ENCODE measurements at regions not wholly inside any gene's neighbourhood (a gene's known extent, or its start where the extent isn't known, plus 50 kb on each side); places are given as distances from the start of the nearest gene placed in this dataset.

- DNase-seq (ENCODE audit: low read depth in 1 of 2, low spot score in 1 of 2), result no peak
- TF ChIP-seq GABPA (IDR thresholded peaks at IDR 0.05; ENCODE audit: low read depth) (no peak), CTCF (IDR thresholded peaks at IDR 0.05; ENCODE audit: insufficient read depth, low read length) (no peak), SPI1 (IDR thresholded peaks at IDR 0.05; ENCODE audit: borderline replicate concordance, low read depth) (no peak), REST (IDR thresholded peaks at IDR 0.05; ENCODE audit: insufficient replicate concordance, low read depth) (no peak), POLR2AphosphoS5 (IDR thresholded peaks at IDR 0.05; ENCODE audit: low read depth) (no peak)
- Histone ChIP-seq H3K27ac (replicated peaks) (no peak overlapping the region), H3K27me3 (ENCODE audit: insufficient read depth, poor library complexity, severe bottlenecking) (peaks cover 8% of the 10 kb centered on the region), H3K4me3 (replicated peaks; ENCODE audit: insufficient read depth, low read length) (no peak overlapping the region)
Measured at GRCh38 chr1:34611571-34611970, 143.3 kb upstream of the GJB5 start.

GRCh38 chr1:34612091-34612827 is 142.6 kb upstream of the GJB5 start:
- H3K27ac ChIP-seq (replicated peaks), result no peak overlapping the region
- H3K27me3 ChIP-seq (ENCODE audit: insufficient read depth, poor library complexity, severe bottlenecking), result peaks cover 8% of the 10 kb centered on the region
- DNase-seq (ENCODE audit: low read depth in 1 of 2, low spot score in 1 of 2), result no peak
- TF ChIP-seq SPI1 (IDR thresholded peaks at IDR 0.05; ENCODE audit: borderline replicate concordance, low read depth) (no peak), CTCF (IDR thresholded peaks at IDR 0.05; ENCODE audit: insufficient read depth, low read length) (no peak), REST (IDR thresholded peaks at IDR 0.05; ENCODE audit: insufficient replicate concordance, low read depth) (no peak), POLR2AphosphoS5 (IDR thresholded peaks at IDR 0.05; ENCODE audit: low read depth) (no peak), GABPA (IDR thresholded peaks at IDR 0.05; ENCODE audit: low read depth) (no peak)
- H3K4me3 ChIP-seq (replicated peaks; ENCODE audit: insufficient read depth, low read length), result no peak overlapping the region

DNA sequence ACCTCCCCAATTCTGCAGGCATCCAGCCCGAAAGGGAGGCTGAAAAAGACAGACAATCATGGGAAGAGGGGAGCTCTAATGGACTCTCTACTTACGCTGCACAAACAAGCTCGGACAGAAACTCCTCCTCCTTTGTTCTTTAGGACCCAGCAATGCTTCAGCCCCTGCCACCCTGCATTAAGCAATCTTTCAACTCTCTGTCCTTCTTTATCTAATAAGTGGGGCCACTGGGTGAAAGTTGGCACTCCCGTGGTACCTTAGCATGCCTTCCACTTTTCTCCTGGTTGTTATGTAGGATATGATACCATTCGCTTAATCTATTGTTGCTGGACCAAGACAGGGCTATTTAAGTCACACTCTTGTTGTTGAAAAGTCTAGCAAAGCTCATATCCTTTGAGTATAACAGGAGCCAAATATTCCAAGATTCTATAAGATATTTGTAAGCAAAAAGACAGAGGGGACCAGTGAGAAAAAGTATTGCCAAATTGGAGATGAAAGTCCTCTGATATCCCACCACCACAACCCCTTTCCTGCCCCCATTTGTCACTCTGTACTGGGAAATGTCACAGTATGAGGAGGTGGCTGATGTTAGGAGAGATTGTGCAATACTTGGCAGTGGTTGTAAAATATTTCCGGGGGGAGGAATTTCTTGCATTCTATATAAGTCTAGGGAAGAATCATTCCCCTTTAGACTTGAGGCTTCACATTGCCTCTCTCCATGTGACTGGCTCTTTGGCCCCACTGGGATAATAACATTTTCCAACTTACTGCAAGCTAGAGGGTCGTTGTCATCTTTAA is 137.3 kb upstream of the GJB5 start:
- Histone ChIP-seq H3K27me3 (ENCODE audit: insufficient read depth, poor library complexity, severe bottlenecking) (no peaks in the 10 kb centered on the region), H3K27ac (replicated peaks) (no peak overlapping the region), H3K4me3 (replicated peaks; ENCODE audit: insufficient read depth, low read length) (no peak overlapping the region)
- DNase-seq (ENCODE audit: low read depth in 1 of 2, low spot score in 1 of 2), result no peak
- TF ChIP-seq POLR2AphosphoS5 (IDR thresholded peaks at IDR 0.05; ENCODE audit: low read depth) (no peak), SPI1 (IDR thresholded peaks at IDR 0.05; ENCODE audit: borderline replicate concordance, low read depth) (no peak), REST (IDR thresholded peaks at IDR 0.05; ENCODE audit: insufficient replicate concordance, low read depth) (no peak), CTCF (IDR thresholded peaks at IDR 0.05; ENCODE audit: insufficient read depth, low read length) (no peak), GABPA (IDR thresholded peaks at IDR 0.05; ENCODE audit: low read depth) (no peak)

All from HL-60 (cell line).